8988T (cell line): ENCODE measurements at regions not wholly inside any gene's neighbourhood (a gene's known extent, or its start where the extent isn't known, plus 50 kb on each side); places are given as distances from the start of the nearest gene placed in this dataset.
"Not testable (repeated sequence)": the region's sequence is repeated elsewhere in the genome, so short reads cannot be mapped to it uniquely, and the experiment has no call there.

ENCODE experiments used
- DNase-seq: peaks from one replicate; pipeline ENCODE4 v3.0.0; 2011

- DNase-seq, result no peak
Measured at GRCh38 chr2:147603447-147603846, 241.4 kb upstream of the ACVR2A start.

- DNase-seq, result no peak
Measured at GRCh38 chr2:147600646-147601045, 244.2 kb upstream of the ACVR2A start.

DNA sequence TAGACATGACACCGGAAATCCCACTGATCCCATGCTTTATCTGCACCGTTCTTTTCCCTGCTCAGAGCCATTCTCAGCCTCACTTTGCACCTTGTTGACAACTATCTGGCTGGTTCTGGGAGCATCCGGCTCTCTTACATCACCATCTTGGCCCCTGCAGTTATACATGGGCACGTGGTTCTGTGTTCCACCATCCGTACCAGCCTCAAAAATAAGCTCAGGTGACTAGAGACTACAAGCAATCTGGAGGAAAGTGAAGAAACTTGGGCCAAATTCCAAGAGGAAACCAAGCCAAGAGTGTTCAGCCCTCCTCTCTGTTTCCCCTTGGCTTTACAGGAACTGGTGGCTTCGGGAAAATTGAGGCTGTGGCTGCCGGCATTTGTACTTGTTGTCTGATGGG, 244.6 kb upstream of the ACVR2A start:
- DNase-seq, result no peak

DNA sequence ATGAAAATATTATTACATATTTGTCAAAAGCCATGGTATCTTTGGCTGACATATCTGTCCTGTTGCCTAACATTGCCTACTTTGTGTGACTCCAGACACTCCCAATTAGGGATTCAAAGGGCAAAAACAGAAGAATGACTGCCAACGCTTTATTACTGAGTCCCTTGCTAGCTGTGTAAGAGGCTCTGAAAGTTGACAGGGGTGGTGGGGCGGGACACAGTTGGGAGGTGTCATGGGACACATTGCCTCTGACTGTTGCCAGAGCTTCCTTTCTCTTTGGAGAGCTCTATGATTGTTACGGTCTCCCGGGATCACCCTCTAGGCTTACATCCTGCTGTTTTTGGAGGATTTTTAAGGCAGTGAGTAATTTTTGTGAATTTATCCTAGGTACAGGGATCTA, 249.6 kb upstream of the ACVR2A start:
- no peak for DNase-seq

- no peak for DNase-seq
Measured at GRCh38 chr2:147594038-147594437, 250.8 kb upstream of the ACVR2A start.

- not testable (repeated sequence) for DNase-seq
Measured at GRCh38 chr2:147592784-147593183, 252.0 kb upstream of the ACVR2A start.

DNA sequence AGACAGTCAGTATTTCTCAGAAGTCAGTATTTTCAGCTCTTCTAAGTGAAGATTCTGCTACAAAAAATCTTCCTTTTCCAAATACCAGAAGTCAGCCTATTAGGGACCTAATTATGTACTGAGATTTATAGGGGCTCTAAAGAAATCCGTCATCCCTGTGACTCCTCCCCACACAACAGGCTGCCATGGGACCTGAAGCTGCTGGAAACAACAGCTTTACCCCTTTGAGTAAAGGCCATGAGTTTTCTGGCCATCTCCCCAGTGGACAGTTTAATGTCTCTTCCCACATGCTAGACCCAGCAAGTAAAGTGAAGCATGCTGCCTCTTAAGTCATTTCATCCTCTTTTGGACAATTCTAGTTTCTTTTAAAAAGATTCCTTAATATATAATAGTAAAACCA, 255.7 kb upstream of the ACVR2A start:
- DNase-seq, result no peak

GRCh38 chr2:147588191-147588590, 256.6 kb upstream of the ACVR2A start:
- no peak for DNase-seq

DNA sequence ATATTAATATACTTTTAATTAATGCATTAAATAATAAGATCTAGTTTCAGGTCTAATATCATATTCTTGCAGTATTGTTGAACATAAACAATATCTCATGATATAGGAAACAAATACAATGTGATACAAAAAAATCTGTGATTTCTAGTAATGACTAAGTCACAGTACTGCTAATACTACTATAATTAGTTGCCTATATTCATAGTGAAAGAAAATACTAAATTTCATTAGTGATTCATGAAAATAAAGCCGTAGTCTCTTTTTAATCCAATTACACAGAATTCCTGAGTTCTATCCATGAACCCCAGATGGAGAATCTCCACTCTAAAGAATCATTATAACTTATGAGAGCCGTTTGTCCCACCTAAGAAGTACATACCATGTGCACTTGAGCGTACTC, 266.3 kb upstream of the ACVR2A start:
- DNase-seq, result no peak

GRCh38 chr2:147577998-147578380, 266.8 kb upstream of the ACVR2A start:
- DNase-seq, result no peak

DNA sequence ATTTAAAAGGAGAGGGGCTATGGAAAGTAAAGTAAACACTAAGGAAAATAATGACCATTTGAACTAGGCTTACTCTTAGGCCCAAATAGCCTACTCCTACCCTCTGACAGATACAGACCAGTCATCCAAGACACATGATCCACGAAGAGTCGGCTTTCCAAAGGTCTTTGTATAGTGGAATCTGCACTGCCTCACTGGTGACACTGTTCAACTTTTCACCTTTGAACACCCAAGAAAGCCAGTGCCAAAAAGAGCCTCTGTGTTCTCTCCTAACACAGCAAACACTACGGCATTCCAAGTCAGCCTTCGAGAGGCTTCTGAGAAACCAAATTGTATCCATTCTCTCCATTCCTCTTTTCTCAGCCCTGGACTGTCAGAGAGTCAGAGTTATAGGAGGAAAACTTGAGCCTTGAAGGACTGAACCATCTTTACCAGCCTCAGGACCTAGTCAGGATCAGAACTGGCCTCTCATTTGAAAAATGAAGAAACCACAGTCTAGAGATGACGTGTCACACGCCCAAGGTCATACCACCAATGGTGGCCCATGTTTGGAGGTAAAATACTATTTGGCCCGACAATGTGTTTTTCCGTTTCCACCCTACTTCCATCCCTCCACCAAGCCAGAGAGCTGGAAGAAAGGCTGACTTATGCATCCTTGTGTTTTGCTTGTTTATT, 267.4 kb upstream of the ACVR2A start:
- no peak for DNase-seq

DNA sequence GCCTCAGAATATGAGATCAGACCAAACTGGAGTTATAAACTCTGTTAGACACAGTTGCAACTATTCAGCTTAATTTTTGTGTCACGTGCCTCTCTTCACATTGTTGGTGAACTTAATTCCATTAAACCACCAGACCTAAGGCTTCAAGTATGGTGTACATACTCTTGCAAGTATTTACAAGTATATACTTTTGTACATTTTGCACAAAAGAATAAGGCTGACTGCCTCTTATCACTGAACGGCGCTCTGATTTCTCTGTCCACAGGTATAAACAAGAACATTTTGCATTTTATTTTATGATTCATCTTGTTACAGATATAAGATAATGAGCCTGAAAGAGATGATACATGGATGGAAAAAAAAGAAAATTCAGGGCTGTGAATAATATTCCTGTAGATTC, 269.7 kb upstream of the ACVR2A start:
- no peak for DNase-seq

GRCh38 chr2:147572622-147573021, 272.2 kb upstream of the ACVR2A start:
- no peak for DNase-seq

GRCh38 chr2:147569426-147569825, 275.4 kb upstream of the ACVR2A start:
- no peak for DNase-seq

DNA sequence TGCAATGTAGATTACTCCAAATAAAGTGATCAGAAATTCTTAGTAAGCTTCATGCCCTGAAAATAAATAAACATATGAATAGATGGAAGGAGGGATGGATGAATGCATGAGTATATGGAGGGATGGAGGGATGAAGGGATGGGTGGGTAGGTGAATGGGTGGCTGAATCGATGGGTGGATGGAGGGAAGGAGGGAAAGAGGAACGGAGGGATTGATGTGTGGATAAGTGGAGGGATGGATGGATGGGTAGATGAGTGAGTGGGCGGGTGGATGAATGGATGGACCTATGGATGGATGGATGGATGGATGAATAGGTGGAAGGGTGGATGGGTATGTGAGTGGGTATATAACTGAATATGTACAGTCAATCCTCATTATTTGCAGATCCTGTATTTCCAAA, 276.7 kb upstream of the ACVR2A start:
- no peak for DNase-seq

- no peak for DNase-seq
Measured at GRCh38 chr2:147567136-147567535, 277.7 kb upstream of the ACVR2A start.

DNA sequence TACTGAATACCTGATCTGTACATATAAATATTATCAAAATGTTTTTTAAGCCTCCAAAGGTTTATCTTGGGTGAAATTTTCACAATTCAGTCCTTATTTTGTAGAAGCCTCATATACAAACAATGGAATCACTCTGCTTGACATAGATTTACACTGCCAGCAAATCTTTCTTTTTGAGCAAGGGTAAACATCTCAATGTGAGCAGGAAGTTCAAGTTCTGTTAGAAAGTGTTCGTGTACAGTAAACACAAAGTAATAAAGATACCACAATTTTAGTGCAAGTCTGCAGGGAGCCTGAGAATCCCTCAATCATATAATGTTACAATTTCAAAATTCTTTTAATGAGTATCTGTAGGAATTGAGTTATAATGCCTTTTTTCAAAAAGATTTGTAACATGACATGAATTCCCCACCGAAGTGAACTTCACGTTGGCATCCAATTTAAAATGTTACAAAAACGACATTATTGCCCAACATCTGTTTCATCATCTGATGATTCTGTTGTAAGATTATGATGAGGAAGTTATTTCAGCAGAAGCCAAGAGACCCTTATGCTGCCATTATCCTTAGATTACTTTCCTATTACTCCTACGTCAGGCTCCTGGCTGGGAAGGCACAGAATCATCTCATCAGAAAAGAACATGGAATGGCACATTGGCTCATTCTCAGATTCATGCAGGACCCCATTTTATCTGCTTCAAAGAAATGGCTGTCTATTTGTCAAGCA, 283.9 kb upstream of the ACVR2A start:
- no peak for DNase-seq

- no peak for DNase-seq
Measured at GRCh38 chr2:147559070-147559725, 285.6 kb upstream of the ACVR2A start.

- no peak for DNase-seq
Measured at GRCh38 chr2:147558620-147559019, 286.2 kb upstream of the ACVR2A start.

DNA sequence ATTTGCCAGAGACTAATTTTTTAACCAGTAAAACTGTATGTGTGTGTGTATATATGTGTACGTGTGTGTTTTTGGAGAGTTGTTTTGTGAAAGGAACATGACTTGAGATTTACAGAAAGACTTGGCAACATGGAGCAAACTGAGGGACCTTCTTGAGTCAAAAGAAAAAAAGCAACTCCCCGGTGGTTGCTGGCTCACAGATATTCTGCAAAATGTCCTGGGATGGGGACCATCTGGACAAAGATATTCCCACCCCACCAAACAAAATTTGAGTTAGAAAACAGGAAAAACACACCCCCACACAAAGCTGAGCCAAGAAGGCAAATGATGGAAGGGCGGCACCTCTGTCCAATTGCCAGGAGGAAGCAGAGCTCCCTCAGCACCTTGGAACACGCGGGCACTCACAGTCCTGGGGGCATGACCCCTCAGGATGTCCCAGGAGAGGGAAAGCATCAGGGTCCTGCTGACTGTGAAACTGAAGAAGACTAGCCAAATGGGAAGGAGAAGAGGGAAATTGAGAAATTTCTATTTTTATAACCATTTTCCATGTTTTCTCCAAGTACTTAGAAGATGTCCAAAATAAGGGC, 290.2 kb upstream of the ACVR2A start:
- no peak for DNase-seq

- no peak for DNase-seq
Measured at GRCh38 chr2:147553775-147554271, 291.0 kb upstream of the ACVR2A start.

GRCh38 chr2:147550995-147551731, 293.7 kb upstream of the ACVR2A start:
- no peak for DNase-seq

DNA sequence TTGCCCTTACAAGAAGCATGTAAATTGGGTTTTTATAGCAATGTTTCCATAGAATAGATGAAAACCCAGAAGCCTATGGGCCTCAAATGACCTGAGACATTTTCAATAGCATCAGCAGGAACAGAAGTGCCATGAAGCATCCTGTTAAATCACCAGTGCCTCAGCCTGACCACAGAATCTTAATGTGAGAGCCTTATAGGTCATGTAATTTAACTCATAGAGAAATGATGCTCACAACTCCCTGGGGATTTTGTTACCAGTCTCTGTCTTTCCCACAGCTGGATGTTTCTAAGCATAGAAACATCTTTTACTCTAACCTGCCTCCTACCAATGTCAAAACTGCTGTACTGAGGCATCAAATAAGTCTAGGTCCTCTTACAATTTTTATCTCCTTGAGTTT, 295.8 kb upstream of the ACVR2A start:
- no peak for DNase-seq
